Stimulated activated CD4-positive, alpha-beta T cell treated with anti-CD3 and anti-CD28 coated beads, Interleukin-15, amount 100 ng/mL, for 1 hour (primary cell): ENCODE measurements at regions not wholly inside any gene's neighbourhood (a gene's known extent, or its start where the extent isn't known, plus 50 kb on each side); places are given as distances from the start of the nearest gene placed in this dataset.

Experiments
- DNase-seq, 2 donors: peaks; one replicate each; pipeline ENCODE4 v3.0.0-alpha.2; 2020; ENCODE audit warnings: low read depth in 1 of 2, low spot score in 1 of 2

DNA sequence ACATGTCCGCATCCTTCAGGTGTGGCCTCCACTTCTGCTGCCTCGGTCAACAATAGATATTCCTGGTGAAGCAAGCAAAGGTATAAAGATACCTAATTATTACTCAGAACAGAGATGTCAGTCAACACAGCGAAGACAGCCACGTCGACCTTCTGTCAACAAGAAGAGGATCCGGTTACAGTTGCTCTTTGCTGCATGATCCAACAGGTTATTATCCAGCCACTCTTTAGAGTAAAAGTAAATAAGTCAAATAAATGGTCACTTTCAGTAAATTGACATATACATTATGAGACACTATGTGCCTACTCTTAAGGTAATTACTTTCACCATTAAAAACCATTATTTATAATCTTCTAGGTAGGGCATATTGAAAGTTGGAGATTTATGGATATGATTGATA, 356.8 kb upstream of the ATP11B start:
- DNase-seq, result no peak

DNA sequence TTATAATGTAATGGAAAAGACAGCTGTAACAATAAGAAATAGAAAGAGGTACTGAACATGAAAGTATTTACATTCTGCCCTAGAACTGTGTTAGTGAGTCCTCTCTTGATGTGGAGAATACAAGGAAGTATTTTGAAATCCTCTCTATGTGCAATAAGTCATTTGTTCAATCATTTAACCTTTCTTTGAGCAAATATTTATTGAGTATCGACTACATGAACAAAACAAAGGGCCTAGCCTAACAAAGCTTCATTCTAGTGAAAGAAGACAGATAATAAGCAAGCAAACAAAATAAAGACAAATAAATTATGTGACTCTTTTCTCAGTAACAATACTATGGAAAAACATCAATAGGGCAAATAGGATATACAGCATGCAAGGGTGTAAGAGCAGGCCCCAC, 354.9 kb upstream of the ATP11B start:
- no peak for DNase-seq

DNA sequence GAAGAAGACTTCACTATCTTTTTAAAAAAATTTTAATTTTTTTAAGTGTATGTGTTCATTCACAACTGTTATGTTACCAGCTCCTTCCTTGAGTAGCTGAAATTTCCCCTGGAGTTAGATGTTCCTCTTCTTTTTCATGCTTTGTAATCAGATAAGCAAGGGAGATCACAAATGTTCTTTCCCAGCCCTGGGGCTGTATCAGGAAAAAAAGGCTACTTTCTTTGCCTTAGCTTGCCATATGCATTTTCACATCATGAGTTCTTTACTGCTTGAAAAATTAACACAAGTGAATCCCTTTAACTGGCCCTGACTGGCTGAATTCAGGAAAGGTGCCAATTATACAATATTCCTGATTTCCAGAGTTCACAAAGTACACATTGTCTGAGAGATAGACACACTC, 353.2 kb upstream of the ATP11B start:
- no peak for DNase-seq

DNA sequence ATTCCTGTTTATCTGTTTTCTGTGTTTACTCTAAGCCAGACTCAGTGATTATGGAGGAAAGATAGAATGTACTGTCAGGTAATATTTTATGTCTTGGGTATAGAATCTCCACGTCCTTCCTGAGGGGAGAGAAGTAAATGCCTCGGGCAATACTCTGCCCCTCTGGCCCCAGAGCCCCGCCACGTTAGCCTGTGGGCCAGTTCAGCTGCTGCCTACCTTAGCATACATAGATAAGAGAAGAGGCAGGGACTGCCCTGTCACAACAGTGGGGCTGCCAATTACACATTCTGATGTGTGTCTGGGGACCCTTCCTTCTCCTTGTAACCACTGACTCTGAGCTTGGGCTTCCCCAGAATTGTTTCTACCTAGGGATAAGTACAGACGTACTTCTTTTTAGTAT, 347.7 kb upstream of the ATP11B start:
- DNase-seq, result no peak

DNA sequence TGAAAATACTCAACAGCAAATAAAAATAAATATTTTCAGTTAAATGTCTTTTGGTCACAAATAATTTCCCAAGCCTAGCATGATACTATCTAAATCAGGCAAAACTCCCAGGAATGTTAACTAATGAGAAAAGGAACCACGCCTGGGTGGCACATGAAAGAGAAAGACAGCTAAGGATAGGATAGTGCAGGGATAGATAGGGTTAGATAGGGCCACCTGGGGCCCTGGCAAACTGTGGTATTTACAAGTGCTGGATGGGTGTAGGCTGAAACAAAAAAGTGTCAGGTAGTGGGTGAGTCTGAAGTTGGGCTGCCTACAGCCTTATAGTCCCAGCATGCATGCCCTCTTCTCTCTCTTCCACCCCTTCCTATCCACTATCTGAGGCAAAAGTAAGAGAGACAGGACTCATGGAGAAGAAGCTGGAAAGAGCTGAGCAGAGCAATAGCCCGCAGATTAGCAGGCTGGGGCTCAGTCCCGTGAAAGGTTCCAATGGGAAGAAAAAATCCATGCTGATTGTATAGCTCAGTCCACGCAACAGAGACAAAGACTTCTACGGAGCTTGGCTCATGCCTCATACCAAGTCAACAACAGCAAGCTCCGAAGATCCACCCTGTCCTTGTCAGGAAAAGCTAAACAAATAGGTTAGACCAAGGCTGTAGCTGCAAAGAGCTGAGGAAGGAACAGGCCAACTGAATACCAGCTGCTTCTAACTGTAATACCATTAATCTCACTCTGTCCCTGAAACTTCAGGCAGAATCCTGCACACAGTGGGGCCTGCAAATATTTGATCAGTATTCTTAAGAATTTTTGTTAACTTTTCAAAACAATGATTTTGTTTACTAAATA, 342.1 kb upstream of the ATP11B start:
- DNase-seq, result no peak

DNA sequence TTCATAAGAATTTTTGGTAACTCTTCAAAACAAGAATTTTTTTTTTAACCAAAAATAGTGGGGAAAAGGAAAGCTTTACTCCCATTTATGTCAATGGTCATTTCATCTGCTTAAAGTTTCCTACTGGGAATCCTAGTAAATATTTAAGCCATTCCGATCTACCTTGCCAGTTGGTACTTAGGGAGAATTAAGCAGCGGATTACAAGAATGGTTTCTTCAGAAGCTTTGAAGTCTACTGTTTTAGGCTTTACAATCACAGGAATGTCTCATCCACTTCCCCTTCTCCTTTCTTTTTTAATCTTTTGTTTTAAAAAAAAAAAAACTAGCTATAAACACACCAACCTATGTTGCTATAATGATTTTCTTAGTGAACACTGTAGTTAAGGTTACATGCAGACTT, 341.4 kb upstream of the ATP11B start:
- DNase-seq, result no peak

DNA sequence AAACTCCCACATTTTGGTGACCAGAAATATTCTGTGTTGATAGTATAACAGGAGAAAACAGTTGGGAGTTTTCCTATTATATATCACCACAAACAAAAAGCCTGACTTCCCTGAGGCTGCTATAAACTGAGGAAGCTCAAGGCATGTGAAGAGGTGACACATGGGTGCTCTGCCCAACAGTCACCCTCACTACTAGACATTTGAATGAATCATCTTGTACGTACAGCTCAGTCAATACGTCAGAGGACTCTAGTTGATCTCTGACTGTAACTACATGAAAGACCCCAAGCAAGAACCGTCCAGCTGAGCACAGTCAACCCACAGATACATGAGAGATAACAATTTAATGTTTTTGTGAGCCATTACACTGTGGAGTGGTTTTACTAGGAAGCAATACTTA, 338.3 kb upstream of the ATP11B start:
- no peak for DNase-seq

DNA sequence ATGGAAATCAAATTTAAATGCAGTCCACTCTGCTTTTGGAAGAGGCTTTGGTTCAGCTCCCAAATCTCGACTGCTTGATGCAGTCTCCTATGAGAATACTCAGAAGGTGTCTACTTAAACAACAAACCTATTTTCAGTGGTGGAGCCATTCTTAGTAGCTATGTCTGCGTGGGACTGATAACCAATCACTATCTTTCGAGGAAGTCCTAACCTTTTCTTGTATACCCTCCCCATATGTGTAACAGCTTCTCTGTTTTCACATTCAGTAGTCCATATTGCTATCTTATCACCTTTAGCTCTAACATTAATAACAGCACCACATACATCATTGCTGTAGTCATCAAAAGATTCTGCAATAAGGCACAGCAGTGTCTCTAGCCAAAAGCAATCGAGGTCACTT, 333.0 kb upstream of the ATP11B start:
- DNase-seq, result no peak

DNA sequence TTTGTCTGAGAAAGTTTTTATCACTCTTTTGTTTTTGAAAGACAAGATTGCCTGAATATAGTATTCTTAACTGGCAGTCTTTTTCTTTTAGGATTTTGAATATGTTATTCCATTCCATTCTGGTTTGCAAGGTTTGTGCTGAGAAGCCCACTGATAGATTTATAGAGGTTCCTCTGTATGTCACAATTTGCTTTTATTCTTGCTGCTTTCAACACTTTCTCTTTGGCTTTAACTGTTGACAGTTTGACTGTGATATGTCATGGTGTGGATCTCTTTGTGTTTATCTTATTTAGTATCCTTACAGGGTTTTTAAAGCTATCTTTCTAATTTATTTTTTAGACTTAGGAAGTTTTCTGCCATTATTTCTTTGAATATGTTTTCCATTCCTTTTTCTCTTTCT, 331.2 kb upstream of the ATP11B start:
- DNase-seq, result no peak

DNA sequence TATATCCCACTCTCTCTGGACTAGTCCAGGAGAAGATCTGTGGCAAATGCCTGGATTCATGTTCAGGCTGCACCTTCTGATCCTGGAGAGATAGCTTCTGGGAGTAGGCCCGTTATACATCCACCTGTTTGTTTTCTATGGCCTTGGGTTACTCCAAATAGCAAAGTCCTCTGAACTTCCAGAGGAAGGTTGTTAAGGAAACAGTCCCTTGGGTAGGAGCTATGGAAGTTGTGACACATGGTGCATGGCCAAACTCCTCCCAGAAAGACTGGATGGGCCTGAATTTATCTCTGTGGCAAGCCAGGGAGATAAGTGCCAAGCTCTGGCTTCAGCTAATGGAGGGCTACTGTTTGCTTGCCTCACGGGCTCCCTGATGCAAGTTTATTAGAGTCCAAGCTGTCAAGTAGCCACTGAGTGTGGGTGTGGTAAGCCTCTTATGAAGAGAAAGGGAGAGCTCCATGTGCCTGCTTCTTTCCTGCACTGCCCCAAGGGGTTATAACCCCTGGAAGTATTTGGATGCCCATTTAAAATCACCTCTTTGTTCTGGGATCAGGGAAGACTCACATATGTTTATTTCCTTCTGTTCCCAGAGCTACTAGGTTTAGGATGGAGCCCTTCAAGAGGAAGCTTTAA, 328.7 kb upstream of the ATP11B start:
- no peak for DNase-seq

DNA sequence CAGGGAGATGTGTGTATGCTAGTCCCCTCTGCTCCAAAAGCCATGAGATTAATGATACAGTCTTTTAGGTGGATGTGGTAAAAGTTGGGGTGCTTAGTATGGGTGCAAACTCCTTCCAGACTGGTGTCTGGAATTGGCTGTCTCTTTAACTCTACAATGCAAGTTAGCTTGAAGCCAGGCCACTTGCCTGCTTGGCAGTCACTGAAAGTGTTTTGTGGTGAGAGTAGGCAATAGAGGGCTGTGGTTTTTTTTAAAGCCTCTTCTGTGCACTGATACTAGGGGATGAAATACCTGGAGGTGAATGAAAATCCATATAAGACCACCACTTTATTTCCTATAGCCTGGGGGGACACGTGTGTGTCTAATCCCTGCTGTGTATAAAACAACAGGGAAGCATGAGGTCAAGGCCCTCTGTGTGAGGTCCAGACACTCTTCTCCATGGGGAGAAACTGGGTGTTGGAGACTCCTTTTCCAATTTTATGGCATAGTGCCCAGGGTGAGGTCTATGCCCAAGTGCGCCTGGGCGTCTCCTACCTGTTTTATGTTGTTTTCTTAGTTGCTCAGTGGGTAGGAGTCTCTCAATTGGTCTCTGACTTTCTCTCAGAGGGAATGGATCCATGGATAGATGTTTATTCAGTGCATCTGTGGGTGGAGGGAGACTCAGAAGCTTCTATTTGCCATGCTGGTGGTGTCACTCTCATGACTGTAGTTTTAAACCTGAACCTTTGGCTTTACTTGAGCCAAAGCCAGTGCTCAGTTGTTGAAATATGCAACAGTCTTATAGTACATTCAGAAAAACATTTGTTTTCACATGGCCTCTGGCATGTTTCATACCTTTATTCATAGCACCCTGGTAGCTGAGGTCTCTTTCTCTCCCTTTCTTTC, 327.8 kb upstream of the ATP11B start:
- no peak for DNase-seq

DNA sequence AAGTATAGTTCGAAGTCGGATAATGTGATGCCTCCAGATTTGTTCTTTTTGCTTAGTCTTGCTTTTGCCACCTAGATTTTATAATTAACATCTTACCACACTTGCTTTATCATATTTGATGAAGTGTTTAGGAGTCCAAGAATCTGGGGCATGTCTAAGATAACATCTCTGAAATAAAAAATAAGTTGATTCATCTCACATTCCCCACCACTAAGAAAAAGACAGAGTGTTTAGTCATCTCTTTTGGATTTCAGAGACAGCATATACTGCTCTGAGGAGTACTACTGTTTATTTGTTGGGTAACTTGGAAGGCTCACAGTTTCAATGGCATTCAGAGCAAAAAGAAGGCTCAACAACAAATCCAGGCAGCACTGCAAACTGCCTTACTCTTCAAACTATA, 324.2 kb upstream of the ATP11B start:
- DNase-seq, result no peak

DNA sequence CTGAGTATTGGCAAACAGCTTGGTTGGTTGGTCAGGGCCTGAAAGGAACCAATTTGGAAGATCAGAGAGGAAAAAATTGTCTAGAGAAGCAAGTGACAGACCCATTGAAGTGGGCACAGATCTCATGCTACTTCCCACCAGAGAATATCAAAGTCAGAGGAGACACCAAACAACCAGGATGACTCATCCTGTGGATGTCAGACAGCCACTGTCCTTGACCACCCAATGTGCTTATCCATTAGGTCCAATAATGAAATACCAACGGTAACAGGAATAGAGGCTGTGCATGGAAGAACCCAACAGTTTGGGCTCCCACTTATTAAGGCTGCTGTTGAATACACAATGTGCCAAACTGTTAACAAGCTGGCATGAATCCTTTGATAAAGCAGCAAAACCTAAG, 323.1 kb upstream of the ATP11B start:
- DNase-seq, result no peak

DNA sequence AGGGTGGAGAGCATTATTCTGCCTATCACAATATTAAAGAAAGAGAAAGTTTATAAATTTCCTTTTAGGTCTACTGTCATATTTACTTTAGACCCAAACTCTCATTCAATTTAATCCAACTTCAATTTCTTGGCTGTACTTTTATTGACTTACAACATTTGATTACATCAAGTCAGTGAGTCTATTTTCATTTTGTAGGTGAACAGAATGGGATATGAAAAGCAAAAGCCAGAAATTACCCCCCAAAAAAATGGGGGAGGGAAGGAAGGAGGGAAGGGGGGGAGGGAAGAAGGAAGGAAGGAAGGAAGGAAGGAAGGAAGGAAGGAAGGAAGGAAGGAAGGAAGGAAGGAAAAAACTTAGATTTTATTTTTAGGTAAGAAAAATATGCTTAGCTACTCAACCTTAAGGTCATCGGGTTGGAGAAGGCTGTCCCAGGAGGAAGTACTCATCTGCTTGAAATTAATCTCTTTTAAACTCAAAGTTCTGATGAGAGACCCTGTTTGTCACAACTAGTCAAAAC, 320.1 kb upstream of the ATP11B start:
- DNase-seq, result no peak

DNA sequence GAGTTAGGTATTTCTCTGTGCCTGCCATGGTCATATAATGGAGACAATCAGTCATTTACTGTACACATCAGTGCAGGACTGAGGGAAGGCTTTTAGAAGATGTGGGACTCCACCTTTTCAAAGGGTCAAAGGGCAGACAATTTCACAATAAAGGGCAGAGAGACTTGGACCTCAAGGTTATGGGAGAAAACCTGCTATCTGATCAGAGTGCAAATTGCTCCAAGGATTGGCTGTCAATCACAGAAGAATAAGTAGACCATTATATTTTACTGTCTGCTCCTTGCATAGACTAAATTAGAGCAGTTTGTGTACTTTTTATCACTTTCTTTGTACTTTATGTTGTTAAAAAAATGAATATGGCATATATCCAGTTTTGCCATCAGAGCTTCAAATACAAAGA, 314.9 kb upstream of the ATP11B start:
- no peak for DNase-seq

DNA sequence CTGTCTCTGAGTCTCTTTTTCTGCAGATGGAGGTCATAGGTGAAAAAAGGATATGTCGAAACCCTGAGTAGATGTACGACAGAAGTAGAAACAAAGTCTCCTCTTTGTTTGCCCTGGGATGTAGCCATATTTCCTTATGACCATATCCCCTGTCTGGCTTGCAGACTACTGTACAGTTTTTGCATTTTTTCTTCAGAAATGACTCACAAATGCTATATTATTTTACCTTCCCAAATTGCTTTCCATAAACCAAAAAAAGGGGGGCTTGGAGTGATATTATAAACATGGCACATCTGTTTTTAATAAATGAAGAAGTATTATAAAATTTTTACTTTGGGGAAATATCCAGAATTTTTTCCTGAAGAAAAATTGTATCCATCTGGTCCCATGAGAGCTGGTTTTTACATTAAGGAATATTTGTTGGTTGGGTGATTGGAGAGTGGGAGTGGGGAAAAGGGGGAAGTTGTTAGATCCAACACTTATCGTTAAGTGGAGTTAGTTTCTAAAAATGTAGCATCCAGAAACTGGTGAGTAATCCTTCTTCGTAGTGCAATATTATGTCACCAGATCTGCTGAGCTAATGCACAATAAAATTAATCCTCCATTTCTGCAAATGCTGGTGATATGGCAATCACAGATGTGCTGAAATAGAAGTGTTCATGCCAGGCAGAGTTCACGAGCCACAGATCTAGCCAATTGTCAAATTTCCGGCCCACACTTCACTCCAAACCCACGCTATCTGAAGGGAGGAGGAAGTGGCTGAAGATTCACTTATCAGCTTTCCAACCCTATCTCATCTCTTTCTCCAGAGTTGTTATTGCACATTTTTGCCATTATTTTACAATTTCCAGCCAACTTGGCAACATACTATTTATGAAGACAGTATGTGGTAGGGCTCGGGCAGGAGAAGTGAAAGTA, 313.6 kb upstream of the ATP11B start:
- no peak for DNase-seq

DNA sequence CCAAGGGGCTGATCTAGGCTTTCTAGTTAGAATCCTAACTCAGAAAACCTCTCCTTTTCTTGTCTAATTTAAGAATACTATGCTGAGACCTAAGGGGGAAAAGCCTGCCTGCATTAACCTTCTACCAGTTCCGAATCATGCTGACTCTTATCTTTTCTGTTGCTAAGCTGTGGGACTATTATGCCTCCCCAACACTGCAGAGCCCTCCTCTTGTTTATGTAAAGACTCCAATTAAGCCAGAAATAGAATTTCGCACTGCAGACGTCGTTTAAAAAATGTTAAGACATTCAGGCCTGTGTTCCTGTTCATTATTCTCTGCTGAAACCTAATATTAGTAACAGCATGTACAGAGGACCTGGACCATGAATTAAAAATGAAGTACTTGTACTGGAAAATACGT, 310.6 kb upstream of the ATP11B start:
- DNase-seq, result no peak

DNA sequence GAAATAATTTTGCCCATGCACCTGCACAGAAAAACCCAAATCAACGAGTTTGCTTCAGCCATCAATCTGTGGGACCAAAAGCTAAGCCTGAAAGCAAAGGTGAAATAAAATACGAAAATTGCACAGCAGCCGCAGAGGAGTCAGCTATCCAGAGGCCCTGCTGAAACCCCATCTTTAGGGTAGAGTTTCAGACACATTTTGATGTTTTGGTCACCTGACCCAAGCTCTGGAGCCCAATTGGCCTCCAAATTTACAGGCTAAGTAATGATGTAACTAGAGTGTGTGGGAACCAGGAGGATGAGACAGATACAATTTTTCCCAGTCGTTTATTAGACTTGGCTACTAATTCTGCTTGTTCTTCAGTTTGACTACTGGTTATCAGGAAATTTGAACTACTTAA, 308.6 kb upstream of the ATP11B start:
- DNase-seq, result no peak

DNA sequence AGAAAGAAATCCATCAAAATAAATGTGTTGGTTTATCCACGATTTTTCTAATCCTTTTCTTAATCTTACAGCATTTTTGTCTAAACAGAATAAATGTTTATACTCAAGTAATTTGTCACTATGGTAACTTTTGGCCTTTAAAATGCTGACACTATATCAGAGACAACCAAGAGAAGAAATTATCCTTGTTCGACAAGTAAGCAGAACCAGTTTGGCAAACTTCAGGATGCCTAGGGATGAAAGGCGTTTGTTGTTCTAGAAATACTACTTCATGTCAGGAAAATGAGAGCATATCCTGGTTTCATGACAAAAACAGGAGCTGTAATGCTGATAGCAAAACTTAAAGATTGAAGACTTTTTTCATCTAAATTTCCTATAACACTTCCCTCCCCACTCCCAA, 308.0 kb upstream of the ATP11B start:
- DNase-seq, result no peak

DNA sequence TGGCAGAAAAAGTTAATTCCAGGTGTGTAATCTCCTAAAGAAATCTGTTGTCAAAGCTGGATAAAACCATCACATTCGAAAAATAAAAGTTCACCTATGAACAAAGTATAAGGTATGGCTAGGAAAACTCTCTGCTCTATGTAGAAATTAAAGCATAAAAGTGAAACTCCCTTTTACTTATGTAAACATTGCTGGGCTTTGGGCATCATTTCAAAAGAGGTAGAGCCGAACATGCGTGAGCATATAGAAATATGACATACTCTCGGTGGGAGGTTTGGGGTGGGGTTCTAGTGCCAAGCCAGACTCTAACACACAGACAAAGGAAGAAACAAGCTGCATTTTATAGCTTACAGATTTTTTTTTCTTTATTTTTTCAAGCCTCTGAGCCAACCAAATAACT, 306.8 kb upstream of the ATP11B start:
- no peak for DNase-seq

DNA sequence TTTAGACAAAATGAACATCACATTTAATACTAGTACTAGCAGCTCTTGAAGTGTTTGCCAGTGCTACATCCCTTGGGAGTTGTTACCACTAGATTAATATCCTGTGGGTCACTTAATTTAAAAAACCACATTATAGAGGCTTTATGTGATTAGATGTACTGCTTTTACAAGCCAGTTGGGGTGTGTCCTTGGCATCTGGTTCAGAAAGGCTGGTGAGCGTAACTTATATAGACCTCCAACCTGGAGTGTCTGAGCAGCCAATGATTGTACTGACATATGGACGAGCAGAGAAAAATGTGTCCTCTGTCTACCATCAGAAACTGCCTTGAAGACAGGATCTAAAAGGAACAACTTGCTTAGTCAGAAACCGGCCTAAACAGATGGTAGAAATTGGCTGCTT, 306.2 kb upstream of the ATP11B start:
- DNase-seq, result no peak
